A673 (cell line): ENCODE measurements at regions not wholly inside any gene's neighbourhood (a gene's known extent, or its start where the extent isn't known, plus 50 kb on each side); places are given as distances from the start of the nearest gene placed in this dataset.

ENCODE experiments used
- BruUV-seq: library from RNA; stranded (reverse); fragments of 400-500 nt; replicated peaks from 2 replicates; lab custom pipeline; 2021; lab: Mats Ljungman, UMichigan
- CTCF ChIA-PET: fragments of 300-600 bp; sonication (Branson Sonifier 250); formaldehyde crosslinking; loops from one replicate; lab custom pipeline; 2022; ENCODE audit warnings: antibody characterized with exemption; lab: Charles Lee
- POLR2A ChIA-PET: fragments of 300-600 bp; sonication (Branson Sonifier 250); formaldehyde crosslinking; loops from one replicate; lab custom pipeline; 2022; ENCODE audit warnings: antibody characterized with exemption; ENCODE audit not compliant: low non-redundant PET; lab: Charles Lee
- DNase-seq: peaks from one replicate; pipeline ENCODE4 v3.0.0-alpha.2; 2015; ENCODE audit warnings: low spot score
- H3K27ac ChIP-seq: fragments of 200-600 bp; sonication (generic); 2 replicates; pipeline ENCODE4 v1.5.1; 2016; ENCODE audit warnings: mixed run types, low read depth, mild to moderate bottlenecking, mixed read lengths, antibody characterized with exemption, low read length; ENCODE audit not compliant: poor library complexity, severe bottlenecking
- H3K27me3 ChIP-seq: fragments of 200-600 bp; sonication (generic); replicated peaks from 2 replicates; pipeline ENCODE4 v1.6.1; 2017; ENCODE audit warnings: mixed run types, low read depth, mild to moderate bottlenecking, mixed read lengths, antibody characterized with exemption, low read length; ENCODE audit not compliant: insufficient read depth, poor library complexity
- H3K36me3 ChIP-seq: fragments of 200-600 bp; sonication (generic); 2 replicates; pipeline ENCODE4 v1.6.1; 2016; ENCODE audit warnings: mixed run types, mild to moderate bottlenecking, mixed read lengths, antibody characterized with exemption, low read length; ENCODE audit not compliant: insufficient read depth, poor library complexity, severe bottlenecking
- H3K4me1 ChIP-seq: fragments of 200-600 bp; sonication (generic); 2 replicates; pipeline ENCODE4 v1.6.1; 2017; ENCODE audit warnings: mixed run types, mild to moderate bottlenecking, mixed read lengths, antibody characterized with exemption, low read length; ENCODE audit not compliant: insufficient read depth, poor library complexity, severe bottlenecking
- H3K4me3 ChIP-seq: fragments of 200-600 bp; sonication (generic); 2 replicates; pipeline ENCODE4 v1.5.1; 2016; ENCODE audit warnings: low read depth, mixed run types, mild to moderate bottlenecking, mixed read lengths, low read length; ENCODE audit not compliant: poor library complexity, severe bottlenecking
- H3K9me3 ChIP-seq: fragments of 200-600 bp; sonication (generic); 2 replicates; pipeline ENCODE4 v1.6.1; 2016; ENCODE audit warnings: mixed run types, low read depth, mild to moderate bottlenecking, mixed read lengths, antibody characterized with exemption, low read length; ENCODE audit not compliant: poor library complexity, severe bottlenecking
- CTCF ChIP-seq: fragments of 300-800, 200-600 bp; sonication (generic); conservative IDR thresholded peaks from 2 replicates; pipeline ENCODE4 v1.5.1; 2017; ENCODE audit warnings: low read depth, mild to moderate bottlenecking, antibody characterized with exemption, low read length, moderate library complexity, mixed read lengths
- EZH2 ChIP-seq: fragments of 200-600 bp; sonication (generic); IDR thresholded peaks from 2 replicates; pipeline ENCODE4 v1.6.1; 2017; ENCODE audit warnings: borderline replicate concordance, low read depth, mild to moderate bottlenecking, mixed read lengths, antibody characterized with exemption, low read length; ENCODE audit not compliant: poor library complexity, severe bottlenecking
- intact Hi-C: fragments of 100-400 bp; cut with micrococcal nuclease; formaldehyde crosslinking; loops from one replicate; pipeline ENCODE4 v1.10.0; 2022; ENCODE audit not compliant: unreplicated experiment

GRCh38 chr2:59833941-59834340 lies 719.5 kb downstream of the BCL11A start:
- H3K4me1 ChIP-seq: no peaks in the 10 kb centered on the region
- peaks cover 8% of the 10 kb centered on the region for H3K27me3 ChIP-seq
- no peaks in the 10 kb centered on the region for H3K36me3 ChIP-seq
- no peaks in the 10 kb centered on the region for H3K9me3 ChIP-seq
- no peak overlapping the region for H3K27ac ChIP-seq
- DNase-seq: no peak
- CTCF ChIA-PET: no interaction called here
- intact Hi-C loops: no loop called here
- no peak overlapping the region for H3K4me3 ChIP-seq
- POLR2A ChIA-PET: no interaction called here
- TF ChIP-seq CTCF (no peak), EZH2 (no peak)
- no TSS peak for BruUV-seq

- Histone ChIP-seq H3K36me3 (no peaks in the 10 kb centered on the region), H3K27me3 (peaks cover 6% of the 10 kb centered on the region), H3K4me1 (no peaks in the 10 kb centered on the region), H3K9me3 (no peaks in the 10 kb centered on the region), H3K27ac (no peak overlapping the region), H3K4me3 (no peak overlapping the region)
- intact Hi-C loops: no loop called here
- ChIA-PET CTCF (no interaction called here), POLR2A (interaction anchor here (0.6 kb wide), 1 partner anchor 19 kb away, joined by 3 read pairs; no protein-coding TSS in a partner anchor)
- no peak for TF ChIP-seq CTCF
- no peak for TF ChIP-seq EZH2
- DNase-seq: no peak
- no TSS peak for BruUV-seq
These were observed 722.9 kb downstream of the BCL11A start for GRCh38 chr2:59830601-59831000.

GRCh38 chr2:59827677-59828076 lies 725.8 kb downstream of the BCL11A start:
- no peak overlapping the region for H3K4me3 ChIP-seq
- H3K27ac ChIP-seq: no peak overlapping the region
- H3K36me3 ChIP-seq: no peaks in the 10 kb centered on the region
- H3K9me3 ChIP-seq: no peaks in the 10 kb centered on the region
- CTCF ChIA-PET: no interaction called here
- H3K4me1 ChIP-seq: no peaks in the 10 kb centered on the region
- no TSS peak for BruUV-seq
- intact Hi-C loops: no loop called here
- H3K27me3 ChIP-seq: no peaks in the 10 kb centered on the region
- no peak for DNase-seq
- POLR2A ChIA-PET: no interaction called here
- TF ChIP-seq CTCF (no peak), EZH2 (no peak)
